Fibroblast of mammary gland (primary cell): ENCODE measurements at regions not wholly inside any gene's neighbourhood (a gene's known extent, or its start where the extent isn't known, plus 50 kb on each side); places are given as distances from the start of the nearest gene placed in this dataset.
A peak's percentile ranks its signal among the peaks of the same experiment; 100 is the strongest.
"Not testable (repeated sequence)": the region's sequence is repeated elsewhere in the genome, so short reads cannot be mapped to it uniquely, and the experiment has no call there.

Experiments used
- DNase-seq: peaks from one replicate; pipeline ENCODE4 v3.0.0-alpha.2; 2010; ENCODE audit warnings: low read depth
- H3K4me3 ChIP-seq: 2 replicates; pipeline ENCODE4 v1.5.1; 2011; ENCODE audit warnings: low read depth, mild to moderate bottlenecking, low read length, moderate library complexity; ENCODE audit not compliant: control insufficient read depth
- CTCF ChIP-seq: conservative IDR thresholded peaks from 2 replicates; pipeline ENCODE4 v1.5.1; 2011; ENCODE audit warnings: low read depth, low read length, inconsistent platforms; ENCODE audit not compliant: control insufficient read depth, insufficient read depth

GRCh38 chr6:28661097-28661713 is 135.5 kb downstream of the GPX5 start:
- TF ChIP-seq CTCF, result no peak
- DNase-seq, result no peak
- H3K4me3 ChIP-seq, result no peak overlapping the region

GRCh38 chr6:28664870-28665396 is 139.3 kb downstream of the GPX5 start:
- DNase-seq, result no peak
- TF ChIP-seq CTCF, result no peak
- no peak overlapping the region for H3K4me3 ChIP-seq

GRCh38 chr6:28673417-28673786 is 147.7 kb downstream of the GPX5 start:
- no peak for DNase-seq
- no peak for TF ChIP-seq CTCF
- H3K4me3 ChIP-seq, result no peak overlapping the region

- peak overlapping the region; percentile 75 for H3K4me3 ChIP-seq
- no peak for TF ChIP-seq CTCF
- DNase-seq, result peak; percentile 78
Observed at GRCh38 chr6:28673787-28674671, 148.3 kb downstream of the GPX5 start.

- no peak for TF ChIP-seq CTCF
- no peak for DNase-seq
- no peak overlapping the region for H3K4me3 ChIP-seq
Observed at GRCh38 chr6:28675600-28675999, 149.9 kb downstream of the GPX5 start.

GRCh38 chr6:28682542-28682941 is 156.9 kb downstream of the GPX5 start:
- no peak overlapping the region for H3K4me3 ChIP-seq
- no peak for TF ChIP-seq CTCF
- DNase-seq, result no peak

- H3K4me3 ChIP-seq, DNase-seq: not testable (repeated sequence)
Observed at GRCh38 chr6:28682956-28683685, 157.4 kb downstream of the GPX5 start.
